ENCODE measurements at regions not wholly inside any gene's neighbourhood (a gene's known extent, or its start where the extent isn't known, plus 50 kb on each side); places are given as distances from the start of the nearest gene placed in this dataset.

- no peak for ATAC-seq
- no peak for DNase-seq (ENCODE audit: low spot score in 2 of 2)
- H3K36me3 Mint-ChIP-seq = no peaks in the 10 kb centered on the region
Measured at GRCh38 chr13:79267560-79267959, 138.5 kb downstream of the RBM26 start.

GRCh38 chr13:79258489-79258888 lies 147.6 kb downstream of the RBM26 start:
- DNase-seq (ENCODE audit: low spot score in 2 of 2) (no peak), ATAC-seq (no peak)
- H3K27ac Mint-ChIP-seq = no peak overlapping the region
- no peaks in the 10 kb centered on the region for H3K9me3 Mint-ChIP-seq
- H3K36me3 Mint-ChIP-seq = no peaks in the 10 kb centered on the region

More at GRCh38 chr13:79267560-79267959, 138.5 kb downstream of the RBM26 start:
- Mint-ChIP-seq H3K9me3 (no peaks in the 10 kb centered on the region), H3K27ac (no peak overlapping the region)

- no peak for ATAC-seq
- Mint-ChIP-seq H3K9me3 (no peaks in the 10 kb centered on the region), H3K27ac (no peak overlapping the region)
Measured at GRCh38 chr13:79246578-79246949, 159.5 kb downstream of the RBM26 start.

GRCh38 chr13:79245937-79246577 lies 160.0 kb downstream of the RBM26 start:
- DNase-seq (ENCODE audit: low spot score in 2 of 2) (no peak), ATAC-seq (no peak)
- Mint-ChIP-seq H3K36me3 (no peaks in the 10 kb centered on the region), H3K9me3 (no peaks in the 10 kb centered on the region), H3K27ac (no peak overlapping the region)

More at GRCh38 chr13:79246578-79246949, 159.5 kb downstream of the RBM26 start:
- H3K36me3 Mint-ChIP-seq = no peaks in the 10 kb centered on the region
- no peak for DNase-seq (ENCODE audit: low spot score in 2 of 2)

- ATAC-seq (no peak), DNase-seq (ENCODE audit: low spot score in 2 of 2) (no peak)
- H3K36me3 Mint-ChIP-seq = no peaks in the 10 kb centered on the region
- no peak overlapping the region for H3K27ac Mint-ChIP-seq
- H3K9me3 Mint-ChIP-seq = no peaks in the 10 kb centered on the region
Measured at GRCh38 chr13:79241697-79242096, 164.4 kb downstream of the RBM26 start.

- H3K9me3 Mint-ChIP-seq = peaks cover 0 to 4% of the 10 kb centered on the region in 2 donors
- no peak for ATAC-seq
Measured at GRCh38 chr13:79237981-79238380, 168.1 kb downstream of the RBM26 start.

GRCh38 chr13:79231887-79232286 lies 174.2 kb downstream of the RBM26 start:
- H3K9me3 Mint-ChIP-seq = peaks cover 0 to 4% of the 10 kb centered on the region in 2 donors
- no peaks in the 10 kb centered on the region for H3K36me3 Mint-ChIP-seq
- no peak overlapping the region for H3K27ac Mint-ChIP-seq
- no peak for DNase-seq (ENCODE audit: low spot score in 2 of 2)
- ATAC-seq = no peak

More at GRCh38 chr13:79237981-79238380, 168.1 kb downstream of the RBM26 start:
- Mint-ChIP-seq H3K36me3 (no peaks in the 10 kb centered on the region), H3K27ac (no peak overlapping the region)
- DNase-seq (ENCODE audit: low spot score in 2 of 2) = no peak

GRCh38 chr13:79229761-79230160 lies 176.3 kb downstream of the RBM26 start:
- DNase-seq (ENCODE audit: low spot score in 2 of 2) (no peak), ATAC-seq (no peak)
- H3K27ac Mint-ChIP-seq = no peak overlapping the region
- no peaks in the 10 kb centered on the region for H3K9me3 Mint-ChIP-seq
- H3K36me3 Mint-ChIP-seq = no peaks in the 10 kb centered on the region

GRCh38 chr13:79228972-79229371 lies 177.1 kb downstream of the RBM26 start:
- Mint-ChIP-seq H3K9me3 (no peaks in the 10 kb centered on the region), H3K36me3 (no peaks in the 10 kb centered on the region), H3K27ac (no peak overlapping the region)
- DNase-seq (ENCODE audit: low spot score in 2 of 2) (no peak), ATAC-seq (no peak)

- DNase-seq (ENCODE audit: low spot score in 2 of 2) (no peak), ATAC-seq (no peak)
- Mint-ChIP-seq H3K9me3 (no peaks in the 10 kb centered on the region), H3K36me3 (no peaks in the 10 kb centered on the region), H3K27ac (no peak overlapping the region)
Measured at GRCh38 chr13:79227418-79227817, 178.6 kb downstream of the RBM26 start.

GRCh38 chr13:79226938-79227337 lies 179.1 kb downstream of the RBM26 start:
- ATAC-seq (no peak), DNase-seq (ENCODE audit: low spot score in 2 of 2) (no peak)
- H3K9me3 Mint-ChIP-seq = no peaks in the 10 kb centered on the region
- H3K36me3 Mint-ChIP-seq = no peaks in the 10 kb centered on the region
- no peak overlapping the region for H3K27ac Mint-ChIP-seq

GRCh38 chr13:79226250-79226649 lies 179.8 kb downstream of the RBM26 start:
- Mint-ChIP-seq H3K36me3 (no peaks in the 10 kb centered on the region), H3K9me3 (no peaks in the 10 kb centered on the region), H3K27ac (no peak overlapping the region)
- ATAC-seq (no peak), DNase-seq (ENCODE audit: low spot score in 2 of 2) (no peak)

GRCh38 chr13:79225487-79226232 lies 180.4 kb downstream of the RBM26 start:
- H3K27ac Mint-ChIP-seq = no peak overlapping the region
- ATAC-seq (no peak), DNase-seq (ENCODE audit: low spot score in 2 of 2) (no peak)
- no peaks in the 10 kb centered on the region for H3K9me3 Mint-ChIP-seq
- no peaks in the 10 kb centered on the region for H3K36me3 Mint-ChIP-seq

GRCh38 chr13:79222427-79223205 lies 183.4 kb downstream of the RBM26 start:
- no peak for DNase-seq (ENCODE audit: low spot score in 2 of 2)
- no peaks in the 10 kb centered on the region for H3K36me3 Mint-ChIP-seq

GRCh38 chr13:79212064-79212619 lies 193.9 kb downstream of the RBM26 start:
- ATAC-seq (no peak), DNase-seq (ENCODE audit: low spot score in 2 of 2) (no peak)
- no peaks in the 10 kb centered on the region for H3K9me3 Mint-ChIP-seq
- H3K36me3 Mint-ChIP-seq = no peaks in the 10 kb centered on the region
- no peak overlapping the region for H3K27ac Mint-ChIP-seq

More at GRCh38 chr13:79222427-79223205, 183.4 kb downstream of the RBM26 start:
- Mint-ChIP-seq H3K9me3 (no peaks in the 10 kb centered on the region), H3K27ac (no peak overlapping the region)
- ATAC-seq = no peak

- H3K27ac Mint-ChIP-seq = no peak overlapping the region
- no peaks in the 10 kb centered on the region for H3K9me3 Mint-ChIP-seq
- no peak for DNase-seq (ENCODE audit: low spot score in 2 of 2)
- no peak for ATAC-seq
- H3K36me3 Mint-ChIP-seq = no peaks in the 10 kb centered on the region
Measured at GRCh38 chr13:79211377-79211776, 194.7 kb downstream of the RBM26 start.

GRCh38 chr13:79197933-79198332 lies 208.1 kb downstream of the RBM26 start:
- H3K27ac Mint-ChIP-seq = no peak overlapping the region
- peaks cover 0 to 10% of the 10 kb centered on the region in 2 donors for H3K36me3 Mint-ChIP-seq
- ATAC-seq = no peak
- DNase-seq (ENCODE audit: low spot score in 2 of 2) = no peak
- no peaks in the 10 kb centered on the region for H3K9me3 Mint-ChIP-seq

All from activated naive CD4-positive, alpha-beta T cell treated with anti-CD3 and anti-CD28 coated beads, Interleukin-2, amount 50 U/mL, for 72 hours (primary cell).